Vagina (tissue), 2 donors: ENCODE measurements at regions not wholly inside any gene's neighbourhood (a gene's known extent, or its start where the extent isn't known, plus 50 kb on each side); places are given as distances from the start of the nearest gene placed in this dataset.

Source experiments
- CTCF ChIP-seq, 3 experiments: fragments of 450-650 bp in 2 of 3; fragments of 200-600 bp in 1 of 3; sonication (generic) in 1 of 3; IDR thresholded peaks; one replicate each; pipeline ENCODE4 v1.5.1; 2017 to 2019; ENCODE audit warnings: antibody characterized with exemption in 3 of 3, mild to moderate bottlenecking in 2 of 3, moderate library complexity in 2 of 3
- POLR2A ChIP-seq, 2 donors: fragments of 450-650 bp; IDR thresholded peaks; one replicate each; pipeline ENCODE4 v1.6.1; 2017; ENCODE audit warnings: antibody characterized with exemption in 2 of 2, mild to moderate bottlenecking in 2 of 2, moderate library complexity in 2 of 2
- POLR2AphosphoS5 ChIP-seq, 2 donors: sonication (generic); formaldehyde crosslinking; IDR thresholded peaks; one replicate each; pipeline ENCODE4 v1.9.0; 2017; ENCODE audit warnings: antibody characterized with exemption in 2 of 2, mild to moderate bottlenecking in 2 of 2, low read depth in 1 of 2; ENCODE audit not compliant: insufficient read depth in 1 of 2

GRCh38 chr2:147214914-147215313 is 629.9 kb upstream of the ACVR2A start:
- TF ChIP-seq CTCF (IDR thresholded peaks at IDR 0.05) (no peak), POLR2A (IDR thresholded peaks at IDR 0.05) (no peak), POLR2AphosphoS5 (IDR thresholded peaks at IDR 0.05; ENCODE audit: insufficient read depth in 1 of 2, low read depth in 1 of 2) (no peak)
